IPS DF 4.7 (cell line): ENCODE measurements at regions not wholly inside any gene's neighbourhood (a gene's known extent, or its start where the extent isn't known, plus 50 kb on each side); places are given as distances from the start of the nearest gene placed in this dataset.
A peak's percentile ranks its signal among the peaks of the same experiment; 100 is the strongest.

ENCODE experiments used
- DNase-seq: peaks from one replicate; pipeline ENCODE4 v3.0.0-alpha.2; 2013; ENCODE audit warnings: low spot score; ENCODE audit errors: extremely low read depth

DNA sequence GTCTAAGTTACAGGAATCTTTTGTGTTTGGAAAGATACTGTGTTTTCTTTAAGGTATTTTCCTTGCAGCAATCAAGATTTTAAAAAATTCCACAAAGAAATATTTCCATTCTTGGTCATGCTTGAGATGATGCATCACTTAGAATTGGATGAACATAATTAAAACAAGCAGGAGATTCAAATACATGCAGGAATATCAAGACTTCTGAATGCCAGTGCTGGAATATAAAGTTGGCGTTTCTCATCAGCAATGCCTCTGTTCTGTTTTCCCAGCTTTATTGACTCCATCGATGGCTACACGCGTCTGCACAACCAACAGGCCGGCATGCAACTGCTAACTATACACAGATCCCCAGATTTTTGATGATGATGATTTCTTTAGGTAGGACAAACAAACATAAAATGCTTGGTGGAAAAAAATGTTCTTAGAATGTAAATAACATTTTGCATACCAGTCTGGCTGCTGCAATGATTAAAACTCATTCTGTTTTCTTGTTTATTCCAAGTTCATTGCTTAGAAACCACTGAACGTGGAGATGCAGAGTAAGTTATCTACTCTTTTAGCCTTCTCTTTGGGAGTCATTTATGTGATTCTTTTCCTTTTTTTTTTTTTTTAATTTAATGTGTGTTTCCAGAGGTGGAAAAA is 91.3 kb upstream of the FAM171A1 start:
- no peak for DNase-seq

- no peak for DNase-seq
Measured at GRCh38 chr10:15461353-15462108, 90.4 kb upstream of the FAM171A1 start.

GRCh38 chr10:15460661-15461060 is 89.6 kb upstream of the FAM171A1 start:
- DNase-seq = no peak

- no peak for DNase-seq
Measured at GRCh38 chr10:15459218-15459617, 88.1 kb upstream of the FAM171A1 start.

DNA sequence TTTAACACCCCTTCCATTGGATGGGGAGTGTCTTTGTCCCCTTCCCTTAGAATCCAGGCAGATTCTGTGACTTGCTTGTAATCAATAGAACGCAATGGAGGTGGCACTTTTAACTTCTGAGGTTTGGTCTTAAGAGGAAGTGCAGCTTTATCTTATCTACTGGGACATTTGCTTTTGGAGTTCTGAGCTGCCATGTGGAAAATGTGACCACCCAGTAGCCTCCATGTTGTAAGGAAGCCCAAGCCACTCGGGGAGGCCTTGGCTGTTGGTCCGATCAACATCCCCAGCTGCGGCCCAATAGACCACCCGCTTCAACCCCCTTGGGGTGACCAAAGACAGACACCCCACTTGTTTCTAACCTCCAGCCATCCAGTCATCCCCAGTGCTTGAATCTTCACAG is 86.3 kb upstream of the FAM171A1 start:
- DNase-seq = no peak

- no peak for DNase-seq
Measured at GRCh38 chr10:15455456-15455855, 84.4 kb upstream of the FAM171A1 start.

DNA sequence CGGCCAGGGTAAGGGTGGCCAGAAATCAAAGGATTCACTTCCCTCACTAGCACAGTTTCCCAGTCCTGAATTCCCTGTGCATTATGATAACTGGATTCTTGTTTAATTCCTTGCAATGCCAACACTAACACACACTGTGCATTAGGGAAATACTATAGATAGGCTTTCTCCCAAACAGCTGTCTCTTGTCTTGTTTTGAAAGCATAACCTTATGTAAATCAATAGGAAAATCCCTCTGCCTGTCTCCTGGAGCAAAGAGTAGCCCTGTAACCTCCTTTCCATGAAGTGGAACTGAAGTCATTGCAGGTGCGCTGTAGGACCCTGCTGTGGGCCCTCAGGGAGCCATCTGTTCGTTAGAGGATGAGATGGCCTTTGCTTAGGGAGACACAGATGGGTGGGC is 82.8 kb upstream of the FAM171A1 start:
- no peak for DNase-seq

GRCh38 chr10:15453457-15453856 is 82.4 kb upstream of the FAM171A1 start:
- DNase-seq = no peak

DNA sequence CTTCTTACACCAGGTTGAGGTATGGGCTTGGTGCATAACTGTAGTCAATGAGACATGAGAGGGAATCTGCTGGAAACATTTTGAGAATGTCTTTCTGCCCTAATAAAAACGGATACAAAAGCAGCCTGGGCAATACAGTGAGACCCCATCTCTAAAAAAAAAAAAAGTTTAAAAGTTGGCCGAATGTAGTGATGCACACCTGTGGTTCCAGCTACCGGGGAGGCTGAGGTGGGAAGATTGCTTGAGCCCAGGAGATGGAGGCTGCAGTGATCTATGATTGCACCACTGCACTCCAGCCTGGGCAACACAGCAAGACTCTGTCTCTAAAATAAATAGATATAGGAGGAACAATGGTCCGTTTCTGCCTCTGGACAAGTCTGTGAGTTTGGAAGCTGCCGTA is 81.5 kb upstream of the FAM171A1 start:
- DNase-seq = no peak

GRCh38 chr10:15451137-15452094 is 80.3 kb upstream of the FAM171A1 start:
- DNase-seq = no peak

DNA sequence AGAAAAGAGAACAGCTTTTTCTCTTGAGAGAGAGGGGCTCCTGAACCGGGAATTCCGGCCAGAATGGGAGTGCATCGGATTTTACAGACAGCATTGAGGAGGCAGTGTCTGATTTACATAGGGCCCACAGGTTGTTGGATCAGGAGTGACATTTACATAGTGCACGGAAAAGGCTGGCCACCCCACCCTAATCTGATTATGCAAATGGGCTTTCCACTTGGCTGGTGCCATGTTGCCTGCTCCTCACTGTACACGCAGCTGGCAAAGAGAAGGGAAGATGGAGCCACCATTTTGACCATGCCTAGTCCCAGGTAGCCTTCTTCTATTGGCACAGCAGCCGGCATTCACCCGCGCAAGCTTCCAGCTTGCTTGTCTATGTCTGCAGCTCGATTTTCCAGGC is 77.5 kb upstream of the FAM171A1 start:
- DNase-seq = no peak

GRCh38 chr10:15445006-15445390 is 73.9 kb upstream of the FAM171A1 start:
- no peak for DNase-seq

GRCh38 chr10:15444105-15445005 is 73.3 kb upstream of the FAM171A1 start:
- DNase-seq = no peak

- DNase-seq = no peak
Measured at GRCh38 chr10:15442056-15442455, 71.0 kb upstream of the FAM171A1 start.

DNA sequence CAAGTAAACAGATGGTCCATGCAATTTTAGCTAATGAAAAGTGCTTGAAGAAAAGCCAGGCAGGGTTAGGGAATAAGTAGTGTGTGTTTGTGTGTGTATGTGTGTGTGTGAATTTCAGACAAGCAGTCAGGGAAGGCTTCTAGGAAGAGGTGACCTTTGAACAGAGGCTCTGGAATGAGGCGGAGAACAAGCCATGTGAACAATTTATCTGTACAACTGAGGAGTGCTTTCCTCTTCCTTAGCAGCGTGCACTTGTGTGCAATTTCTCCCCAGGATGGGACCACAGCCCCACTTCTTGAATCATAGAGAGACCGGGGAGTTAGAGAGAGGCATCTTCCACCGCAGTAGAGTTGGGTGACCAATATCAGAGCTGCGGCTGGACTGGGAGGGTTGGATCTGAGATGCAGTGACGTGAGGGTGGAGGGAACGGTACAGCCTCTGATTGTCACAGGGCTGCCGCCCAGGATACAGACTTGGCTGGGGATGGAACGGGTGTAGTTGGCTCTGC is 69.2 kb upstream of the FAM171A1 start:
- no peak for DNase-seq

- no peak for DNase-seq
Measured at GRCh38 chr10:15439341-15439842, 68.3 kb upstream of the FAM171A1 start.

DNA sequence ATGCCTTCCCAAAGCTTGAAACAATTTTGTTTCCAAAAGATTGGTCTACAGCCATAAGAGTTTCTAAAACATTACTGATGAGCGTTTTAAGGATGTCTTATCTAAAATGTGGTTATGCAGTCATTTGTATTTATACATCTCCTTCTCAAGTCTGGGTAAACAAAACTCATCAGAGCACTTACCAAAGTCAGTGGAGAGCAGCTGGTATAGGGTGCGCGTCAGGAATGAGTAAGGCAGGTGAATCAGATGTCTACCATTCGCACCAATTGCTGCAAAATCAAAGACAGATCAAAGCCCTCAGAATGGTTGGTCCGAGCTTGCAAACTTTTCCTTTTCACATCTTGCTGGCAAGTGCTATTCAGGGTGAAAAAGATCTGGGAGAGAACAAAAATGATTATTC is 65.6 kb upstream of the FAM171A1 start:
- DNase-seq = no peak

GRCh38 chr10:15433850-15434537 is 62.9 kb upstream of the FAM171A1 start:
- DNase-seq = peak; percentile 44

DNA sequence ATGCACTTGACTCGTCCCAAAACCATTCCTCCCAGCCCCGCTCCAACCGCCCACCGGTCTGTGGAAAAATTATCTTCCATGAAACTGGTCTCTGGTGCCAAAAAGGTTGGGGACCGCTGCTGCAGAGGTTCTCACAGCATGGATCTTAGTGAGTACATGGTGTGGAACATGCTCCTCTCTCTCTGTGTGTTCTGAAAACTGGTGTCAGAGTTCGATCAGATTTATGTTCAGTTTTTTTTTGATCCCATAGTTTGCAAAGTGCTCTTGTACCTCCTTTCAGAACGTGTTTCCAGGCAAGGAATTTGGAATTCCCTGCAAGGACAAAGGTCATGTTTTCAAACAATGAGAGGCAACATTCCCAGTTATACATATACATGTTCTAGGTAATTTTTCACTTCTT is 61.2 kb upstream of the FAM171A1 start:
- no peak for DNase-seq
